Ovary (tissue), 3 donors: ENCODE measurements at regions not wholly inside any gene's neighbourhood (a gene's known extent, or its start where the extent isn't known, plus 50 kb on each side); places are given as distances from the start of the nearest gene placed in this dataset.

ENCODE experiments used
- CTCF ChIP-seq, 3 donors: fragments of 450-650 bp in 2 of 3; fragments of 200-600 bp in 1 of 3; IDR thresholded peaks; one replicate each; pipeline versions ENCODE4 v1.5.1 to v1.8.0; 2016 to 2022; ENCODE audit warnings: antibody characterized with exemption in 3 of 3, mild to moderate bottlenecking in 1 of 3
- POLR2A ChIP-seq: fragments of 450-650 bp; IDR thresholded peaks from one replicate; pipeline ENCODE4 v1.6.1; 2017; ENCODE audit warnings: antibody characterized with exemption, mild to moderate bottlenecking, moderate library complexity
- donor health status: DM: no; HTN: no; CAD: no.

- TF ChIP-seq POLR2A, result no peak
- no peak for TF ChIP-seq CTCF (IDR thresholded peaks at IDR 0.05)
Measured at GRCh38 chr14:103228866-103229265, 105.2 kb upstream of the EIF5 start.
